ENCODE measurements at regions not wholly inside any gene's neighbourhood (a gene's known extent, or its start where the extent isn't known, plus 50 kb on each side); places are given as distances from the start of the nearest gene placed in this dataset.
"Not testable (repeated sequence)": the region's sequence is repeated elsewhere in the genome, so short reads cannot be mapped to it uniquely, and the experiment has no call there.

GRCh38 chr6:115214283-115214682 is 846.4 kb downstream of the FRK start:
- DNase-seq = no peak

GRCh38 chr6:115203381-115203780 is 857.3 kb downstream of the FRK start:
- no peak for DNase-seq

- DNase-seq = no peak
Observed at GRCh38 chr6:115194981-115195638, 852.3 kb upstream of the HS3ST5 start.

- no peak for DNase-seq
Observed at GRCh38 chr6:115191989-115192388, 849.2 kb upstream of the HS3ST5 start.

GRCh38 chr6:115190534-115190933 is 847.7 kb upstream of the HS3ST5 start:
- DNase-seq = no peak

GRCh38 chr6:115175456-115175855 is 832.6 kb upstream of the HS3ST5 start:
- DNase-seq = not testable (repeated sequence)

- not testable (repeated sequence) for DNase-seq
Observed at GRCh38 chr6:115165912-115166311, 823.1 kb upstream of the HS3ST5 start.

GRCh38 chr6:115159733-115160132 is 816.9 kb upstream of the HS3ST5 start:
- DNase-seq = no peak

GRCh38 chr6:115137910-115138309 is 795.1 kb upstream of the HS3ST5 start:
- no peak for DNase-seq

GRCh38 chr6:115133790-115134189 is 791.0 kb upstream of the HS3ST5 start:
- DNase-seq = no peak

GRCh38 chr6:115131709-115132490 is 789.1 kb upstream of the HS3ST5 start:
- no peak for DNase-seq

GRCh38 chr6:115121513-115121912 is 778.7 kb upstream of the HS3ST5 start:
- not testable (repeated sequence) for DNase-seq

GRCh38 chr6:115120391-115120790 is 777.6 kb upstream of the HS3ST5 start:
- no peak for DNase-seq

GRCh38 chr6:115091461-115091860 is 748.6 kb upstream of the HS3ST5 start:
- DNase-seq = no peak

- no peak for DNase-seq
Observed at GRCh38 chr6:115078555-115078954, 735.7 kb upstream of the HS3ST5 start.

GRCh38 chr6:115071962-115072361 is 729.1 kb upstream of the HS3ST5 start:
- DNase-seq = no peak

- no peak for DNase-seq
Observed at GRCh38 chr6:115067690-115068447, 725.0 kb upstream of the HS3ST5 start.

GRCh38 chr6:115064680-115065079 is 721.9 kb upstream of the HS3ST5 start:
- no peak for DNase-seq

GRCh38 chr6:115060581-115060980 is 717.8 kb upstream of the HS3ST5 start:
- DNase-seq = no peak

GRCh38 chr6:115058414-115059211 is 715.8 kb upstream of the HS3ST5 start:
- no peak for DNase-seq

GRCh38 chr6:115055579-115055978 is 712.8 kb upstream of the HS3ST5 start:
- DNase-seq = no peak

- not testable (repeated sequence) for DNase-seq
Observed at GRCh38 chr6:115054242-115054641, 711.4 kb upstream of the HS3ST5 start.

Measured in activated CD4-positive, alpha-beta T cell treated with anti-CD3 and anti-CD28 coated beads, Interleukin-2, amount 50 U/mL, for 16 hours (primary cell).